H1 (cell line): ENCODE measurements at regions not wholly inside any gene's neighbourhood (a gene's known extent, or its start where the extent isn't known, plus 50 kb on each side); places are given as distances from the start of the nearest gene placed in this dataset.

Source experiments
- CTCF ChIA-PET: fragments of 300-600 bp; sonication (Branson Sonifier 250); formaldehyde crosslinking; loops from one replicate; lab custom pipeline; 2021; ENCODE audit not compliant: partially characterized antibody; lab: Charles Lee
- POLR2A ChIA-PET: fragments of 300-600 bp; sonication (Branson Sonifier 250); formaldehyde crosslinking; loops from one replicate; lab custom pipeline; 2021; ENCODE audit warnings: inconsistent platforms; ENCODE audit not compliant: partially characterized antibody; lab: Charles Lee
- DNase-seq, 2 experiments: peaks; one replicate each; pipeline versions ENCODE4 v3.0.0 to v3.0.0-alpha.2; 2010 to 2022; ENCODE audit warnings: low spot score in 2 of 2, low read depth in 1 of 2, mixed read lengths in 1 of 2
- FAIRE-seq: peaks from 2 replicates; lab custom pipeline; 2011; peaks lifted over from hg19 to GRCh38; lab: Jason Lieb, UNC
- H2AFZ ChIP-seq: 2 replicates; pipeline ENCODE4 v1.8.1; 2012; ENCODE audit warnings: low read length, inconsistent platforms
- H2AK5ac ChIP-seq: 2 replicates; pipeline ENCODE4 v1.6.1; 2013; ENCODE audit warnings: low read depth, low read length
- H2BK120ac ChIP-seq: replicated peaks from 2 replicates; pipeline ENCODE3; 2013; ENCODE audit warnings: low read depth, low read length, inconsistent platforms
- H2BK12ac ChIP-seq: 2 replicates; pipeline ENCODE4 v1.6.1; 2013; ENCODE audit warnings: low read depth, low read length
- H2BK15ac ChIP-seq: 2 replicates; pipeline ENCODE4 v1.6.1; 2013; ENCODE audit warnings: low read length
- H2BK20ac ChIP-seq: 2 replicates; pipeline ENCODE4 v1.6.1; 2013; ENCODE audit warnings: low read length
- H2BK5ac ChIP-seq: 2 replicates; pipeline ENCODE4 v1.6.1; 2013; ENCODE audit warnings: low read depth, low read length
- H3K14ac ChIP-seq: 2 replicates; pipeline ENCODE4 v1.6.1; 2013; ENCODE audit warnings: inconsistent platforms; ENCODE audit not compliant: insufficient read length
- H3K18ac ChIP-seq: 2 replicates; pipeline ENCODE4 v1.6.1; 2013; ENCODE audit warnings: low read length; ENCODE audit errors: extremely low read depth
- H3K23ac ChIP-seq: 2 replicates; pipeline ENCODE4 v1.6.1; 2013; ENCODE audit warnings: inconsistent platforms; ENCODE audit not compliant: insufficient read length
- H3K23me2 ChIP-seq: 2 replicates; pipeline ENCODE4 v1.6.1; 2013; ENCODE audit warnings: low read depth, low read length
- H3K27ac ChIP-seq: 2 replicates; pipeline ENCODE4 v1.6.1; 2011; ENCODE audit warnings: low read depth, low read length, inconsistent platforms
- H3K27me3 ChIP-seq, 4 experiments: replicated peaks in 1 of 4; 1 replicate in 1 of 4; 2 replicates in 3 of 4; pipeline versions ENCODE4 v1.6.1 to v1.8.1; 2011 to 2013; ENCODE audit warnings: low read length in 3 of 4, mild to moderate bottlenecking in 3 of 4, inconsistent platforms in 2 of 4, mixed read lengths in 2 of 4, moderate library complexity in 1 of 4; ENCODE audit not compliant: control insufficient read depth in 3 of 4, insufficient read depth in 3 of 4; ENCODE audit errors: extremely low read depth in 1 of 4
- H3K36me3 ChIP-seq, 4 experiments: 2 replicates each; pipeline versions ENCODE4 v1.6.1 to v1.8.1; 2011 to 2013; ENCODE audit warnings: mild to moderate bottlenecking in 4 of 4, low read length in 3 of 4, moderate library complexity in 2 of 4, control low read depth in 1 of 4, inconsistent platforms in 1 of 4; ENCODE audit not compliant: insufficient read depth in 4 of 4, control insufficient read depth in 2 of 4
- H3K4ac ChIP-seq: replicated peaks from 2 replicates; pipeline ENCODE3; 2013; ENCODE audit warnings: low read length, low read depth, mixed read lengths, inconsistent platforms; ENCODE audit not compliant: insufficient read length
- H3K4me1 ChIP-seq, 4 experiments: replicated peaks in 1 of 4; 1 replicate in 1 of 4; 2 replicates in 3 of 4; pipeline versions ENCODE4 v1.6.1 to v1.8.1; 2011 to 2013; ENCODE audit warnings: low read length in 3 of 4, inconsistent platforms in 2 of 4, mixed read lengths in 1 of 4; ENCODE audit not compliant: insufficient read depth in 4 of 4, control insufficient read depth in 3 of 4
- H3K4me2 ChIP-seq, 2 experiments: 2 replicates each; pipeline versions ENCODE4 v1.6.1 to v1.8.1; 2011 to 2013; ENCODE audit warnings: low read depth in 2 of 2, low read length in 2 of 2, control low read depth in 1 of 2, inconsistent platforms in 1 of 2, mild to moderate bottlenecking in 1 of 2; ENCODE audit not compliant: insufficient read depth in 1 of 2
- H3K4me3 ChIP-seq, 4 experiments: fragments of 200-600, 300-600 bp in 1 of 4; sonication (generic), shearing (Covaris generic), sonication (Bioruptor Twin) in 1 of 4; 2 replicates each; pipeline versions ENCODE4 v1.5.1 to v1.8.1; 2011 to 2016; ENCODE audit warnings: low read length in 4 of 4, low read depth in 3 of 4, control low read depth in 2 of 4, inconsistent platforms in 2 of 4, mild to moderate bottlenecking in 2 of 4, mixed read lengths in 1 of 4, moderate library complexity in 1 of 4; ENCODE audit not compliant: insufficient read depth in 2 of 4; ENCODE audit errors: extremely low read depth in 1 of 4
- H3K56ac ChIP-seq: replicated peaks from 2 replicates; pipeline ENCODE3; 2013; ENCODE audit warnings: low read depth, mild to moderate bottlenecking, mixed read lengths, low read length, inconsistent platforms; ENCODE audit not compliant: insufficient read length
- H3K79me1 ChIP-seq: 2 replicates; pipeline ENCODE4 v1.6.1; 2013; ENCODE audit warnings: low read depth, low read length, control low read depth
- H3K79me2 ChIP-seq, 2 experiments: 2 replicates each; pipeline versions ENCODE4 v1.6.1 to v1.8.1; 2012 to 2013; ENCODE audit warnings: low read length in 2 of 2, mild to moderate bottlenecking in 2 of 2, inconsistent platforms in 1 of 2; ENCODE audit not compliant: insufficient read depth in 2 of 2, control insufficient read depth in 1 of 2
- H3K9ac ChIP-seq, 4 experiments: replicated peaks in 1 of 4; 1 replicate in 1 of 4; 2 replicates in 3 of 4; pipeline versions ENCODE4 v1.6.1 to v1.8.1; 2011 to 2013; ENCODE audit warnings: low read depth in 3 of 4, low read length in 3 of 4, control low read depth in 2 of 4, mild to moderate bottlenecking in 2 of 4, moderate library complexity in 2 of 4, inconsistent platforms in 1 of 4; ENCODE audit errors: extremely low read depth in 1 of 4
- H3K9me3 ChIP-seq, 2 experiments: 2 replicates each; pipeline versions ENCODE4 v1.6.1 to v1.8.1; 2012 to 2013; ENCODE audit warnings: mild to moderate bottlenecking in 2 of 2, moderate library complexity in 2 of 2, control low read depth in 1 of 2, inconsistent platforms in 1 of 2, low read depth in 1 of 2, low read length in 1 of 2, mixed read lengths in 1 of 2; ENCODE audit not compliant: insufficient read depth in 2 of 2
- H4K20me1 ChIP-seq, 2 experiments: replicated peaks in 1 of 2; 2 replicates each; pipeline versions ENCODE3 to v1.8.1; 2011 to 2013; ENCODE audit warnings: inconsistent platforms in 2 of 2, low read length in 2 of 2, mild to moderate bottlenecking in 1 of 2; ENCODE audit not compliant: insufficient read depth in 2 of 2, control insufficient read depth in 1 of 2
- H4K5ac ChIP-seq: 2 replicates; pipeline ENCODE4 v1.6.1; 2013; ENCODE audit warnings: low read length, low read depth, mixed read lengths, inconsistent platforms; ENCODE audit not compliant: insufficient read length
- H4K8ac ChIP-seq: 2 replicates; pipeline ENCODE4 v1.8.0; 2013; ENCODE audit warnings: mild to moderate bottlenecking, moderate library complexity, low read length, inconsistent platforms; ENCODE audit not compliant: insufficient read depth; ENCODE audit errors: extremely low read depth
- H4K91ac ChIP-seq: replicated peaks from 2 replicates; pipeline ENCODE3; 2013; ENCODE audit warnings: low read length, mixed read lengths, inconsistent platforms; ENCODE audit not compliant: insufficient read length
- ATF3 ChIP-seq: IDR thresholded peaks from 2 replicates; pipeline ENCODE4 v1.6.1; 2011; ENCODE audit warnings: low read depth, mild to moderate bottlenecking, low read length; ENCODE audit not compliant: insufficient read depth
- CBX5 ChIP-seq: fragments of 300-800, 300-1000 bp; sonication (generic); IDR thresholded peaks from 2 replicates; pipeline ENCODE4 v1.7.1; 2016; ENCODE audit warnings: antibody characterized with exemption, low read length, low read depth
- EGR1 ChIP-seq: IDR thresholded peaks from 2 replicates; pipeline ENCODE4 v1.6.1; 2011; ENCODE audit warnings: low read depth, low read length, borderline replicate concordance
- EZH2 ChIP-seq: fragments of 200-600 bp; sonication (generic); IDR thresholded peaks from 2 replicates; pipeline ENCODE4 v1.7.1; 2012; ENCODE audit warnings: low read depth, mild to moderate bottlenecking, moderate library complexity, low read length, inconsistent platforms; ENCODE audit not compliant: severe bottlenecking
- GABPA ChIP-seq: IDR thresholded peaks from 2 replicates; pipeline ENCODE4 v1.6.1; 2011; ENCODE audit warnings: mild to moderate bottlenecking, low read length, moderate library complexity, borderline replicate concordance; ENCODE audit not compliant: insufficient read depth
- HDAC2 ChIP-seq, 2 experiments: fragments of 300-600 bp in 1 of 2; sonication (generic) in 1 of 2; IDR thresholded peaks; 2 replicates each; pipeline ENCODE4 v1.6.1; 2011 to 2012; ENCODE audit warnings: low read depth in 2 of 2, low read length in 2 of 2, mild to moderate bottlenecking in 2 of 2, moderate library complexity in 2 of 2, borderline replicate concordance in 1 of 2, inconsistent platforms in 1 of 2
- JUN ChIP-seq: IDR thresholded peaks from 2 replicates; pipeline ENCODE4 v1.6.1; 2011; ENCODE audit warnings: low read depth, mild to moderate bottlenecking, improper control_type of control experiment, low read length
- MAX ChIP-seq: IDR thresholded peaks from 2 replicates; pipeline ENCODE4 v1.6.1; 2012; ENCODE audit warnings: inconsistent platforms
- POLR2A ChIP-seq, 2 experiments: IDR thresholded peaks; 1 replicate in 1 of 2; 2 replicates in 1 of 2; pipeline ENCODE4 v1.6.1; 2011; ENCODE audit warnings: low read depth in 2 of 2, low read length in 2 of 2, mild to moderate bottlenecking in 2 of 2; ENCODE audit errors: control extremely low read depth in 1 of 2
- RBBP5 ChIP-seq: IDR thresholded peaks from 2 replicates; pipeline ENCODE4 v1.7.1; 2012; ENCODE audit warnings: low read depth, mild to moderate bottlenecking, inconsistent platforms, low read length, moderate library complexity, borderline replicate concordance
- RXRA ChIP-seq: IDR thresholded peaks from 2 replicates; pipeline ENCODE4 v1.6.1; 2011; ENCODE audit warnings: low read depth, mild to moderate bottlenecking, low read length, moderate library complexity; ENCODE audit not compliant: insufficient read depth
- WGBS, 2 experiments: shearing (Covaris generic) in 1 of 2; methylation state at CpG; one replicate each; pipeline versions ENCODE4 v1.1.6 to v1.1.7; 2013 to 2015; ENCODE audit warnings: low lambda C conversion rate in 2 of 2, mixed read lengths in 2 of 2, inconsistent platforms in 1 of 2, low coverage in 1 of 2, missing lambda C conversion rate in 1 of 2; ENCODE audit not compliant: insufficient replicate concordance in 2 of 2, insufficient coverage in 1 of 2, insufficient read length in 1 of 2; ENCODE audit errors: extremely low coverage in 1 of 2, missing lambda C conversion rate in 1 of 2; 5-methylcytosine and 5-hydroxymethylcytosine counted together

GRCh38 chr15:36053746-36054145 lies 507.8 kb upstream of the DPH6 start:
- no peaks in the 10 kb centered on the region for H3K27me3 ChIP-seq
- H3K36me3 ChIP-seq, result no peaks in the 10 kb centered on the region
- no peak overlapping the region for H2BK15ac ChIP-seq

More at GRCh38 chr15:36053746-36054145, 507.8 kb upstream of the DPH6 start:
- Histone ChIP-seq H2BK5ac (no peak overlapping the region), H4K91ac (no peak overlapping the region), H4K20me1 (no peaks in the 10 kb centered on the region), H3K23ac (no peak overlapping the region), H3K23me2 (no peaks in the 10 kb centered on the region), H3K4me1 (no peaks in the 10 kb centered on the region), H3K27ac (no peak overlapping the region), H2AK5ac (no peak overlapping the region), H3K56ac (no peak overlapping the region), H2BK120ac (no peak overlapping the region), H3K4ac (no peak overlapping the region), H3K79me2 (no peaks in the 10 kb centered on the region), H3K9ac (no peak overlapping the region), H3K4me2 (no peak overlapping the region), H4K8ac (no peak overlapping the region), H2AFZ (no peak overlapping the region), H3K79me1 (no peaks in the 10 kb centered on the region), H3K4me3 (no peak overlapping the region), H3K14ac (no peak overlapping the region), H2BK20ac (no peak overlapping the region), H3K9me3 (no peaks in the 10 kb centered on the region), H2BK12ac (no peak overlapping the region), H4K5ac (no peak overlapping the region), H3K18ac (no peak overlapping the region)
- no peak for FAIRE-seq
- POLR2A ChIA-PET, result no interaction called here
- no peak for DNase-seq
- TF ChIP-seq CBX5 (no peak), EGR1 (no peak), POLR2A (IDR thresholded peaks at IDR 0.05; ENCODE audit: control extremely low read depth in 1 of 2, low read depth in 2 of 2, low read length in 2 of 2) (no peak), JUN (no peak), GABPA (no peak), HDAC2 (IDR thresholded peaks at IDR 0.05; ENCODE audit: borderline replicate concordance in 1 of 2, low read depth in 2 of 2, low read length in 2 of 2) (no peak), EZH2 (no peak), MAX (no peak), RBBP5 (no peak), ATF3 (no peak), RXRA (no peak)
- 96% methylated on average over 1 of the region's 1 CpG; no CpG with 5 or more reads in 1 of the 2 experiments for WGBS, 2 experiments
- CTCF ChIA-PET, result interaction anchor here (0.5 to 0.6 kb wide), 2 partner anchors 19 to 396 kb away, joined by 4 read pairs; no protein-coding TSS in a partner anchor
